GM12878 (cell line): ENCODE measurements at regions not wholly inside any gene's neighbourhood (a gene's known extent, or its start where the extent isn't known, plus 50 kb on each side); places are given as distances from the start of the nearest gene placed in this dataset.

Experiments used
- ATAC-seq: fragments of 200-7000 bp; cut with Tn5 transposase; 3 replicates; pipeline ENCODE4 v1.9.1; 2020; ENCODE audit warnings: mild to moderate bottlenecking, moderate library complexity
- BruUV-seq: library from RNA; stranded (reverse); fragments of 400-500 nt; replicated peaks from 2 replicates; lab custom pipeline; 2021; lab: Mats Ljungman, UMichigan
- CTCF ChIA-PET: fragments of 300-600 bp; sonication (Branson Sonifier 250); formaldehyde crosslinking; extraction: SDS; loops from one replicate; lab custom pipeline; 2021; ENCODE audit warnings: inconsistent platforms; lab: Yijun Ruan, JAX
- POLR2A ChIA-PET: fragments of 350-600 bp; formaldehyde crosslinking; extraction: SDS; loops from one replicate; lab custom pipeline; 2021; ENCODE audit warnings: inconsistent platforms; lab: Charles Lee
- RAD21 ChIA-PET: fragments of 300-600 bp; sonication (Branson Sonifier 250); formaldehyde crosslinking; loops from one replicate; lab custom pipeline; 2023; ENCODE audit warnings: antibody characterized with exemption; ENCODE audit not compliant: unreplicated experiment; lab: Charles Lee
- SMC1A ChIA-PET: fragments of 300-600 bp; sonication (Branson Sonifier 250); formaldehyde crosslinking; loops from one replicate; lab custom pipeline; 2023; ENCODE audit not compliant: unreplicated experiment, uncharacterized antibody; lab: Charles Lee
- DNase-seq: peaks from one replicate; pipeline ENCODE4 v3.0.0-alpha.2; 2011; ENCODE audit warnings: low read depth, low spot score
- FAIRE-seq: peaks from 3 replicates; lab custom pipeline; 2011; peaks lifted over from hg19 to GRCh38; lab: Jason Lieb, UNC
- H2AFZ ChIP-seq: 2 replicates; pipeline ENCODE4 v1.6.0; 2011; ENCODE audit warnings: low read depth, low read length, control low read depth; ENCODE audit not compliant: control insufficient read depth
- H3K27ac ChIP-seq: 2 replicates; pipeline ENCODE4 v1.5.1; 2011; ENCODE audit warnings: control low read depth; ENCODE audit not compliant: control insufficient read depth, insufficient read depth
- H3K27me3 ChIP-seq, 2 experiments: replicated peaks in 1 of 2; 2 replicates each; pipeline versions ENCODE4 v1.6.0 to v1.6.1; 2011; ENCODE audit warnings: low read length in 1 of 2; ENCODE audit not compliant: control insufficient read depth in 2 of 2, insufficient read depth in 2 of 2
- H3K36me3 ChIP-seq, 2 experiments: 2 replicates each; pipeline ENCODE4 v1.5.1; 2011; ENCODE audit warnings: low read length in 1 of 2; ENCODE audit not compliant: control insufficient read depth in 2 of 2, insufficient read depth in 2 of 2
- H3K4me1 ChIP-seq: 2 replicates; pipeline ENCODE4 v1.6.1; 2011; ENCODE audit warnings: mild to moderate bottlenecking, low read length, moderate library complexity, mixed read lengths; ENCODE audit not compliant: control insufficient read depth, insufficient read depth
- H3K4me2 ChIP-seq: 2 replicates; pipeline ENCODE4 v1.6.0; 2011; ENCODE audit warnings: control low read depth; ENCODE audit not compliant: control insufficient read depth, insufficient read depth
- H3K4me3 ChIP-seq: fragments of 200-600 bp; sonication (generic); 2 replicates; pipeline ENCODE4 v1.5.1; 2016
- H3K79me2 ChIP-seq: 2 replicates; pipeline ENCODE4 v1.6.0; 2011; ENCODE audit warnings: low read length; ENCODE audit not compliant: control insufficient read depth, insufficient read depth
- H3K9ac ChIP-seq: 2 replicates; pipeline ENCODE4 v1.8.0; 2011; ENCODE audit warnings: low read length, control low read depth, mixed read lengths; ENCODE audit not compliant: control insufficient read depth, insufficient read depth
- H3K9me3 ChIP-seq: replicated peaks from 3 replicates; pipeline ENCODE4 v1.5.1; 2011; ENCODE audit warnings: mild to moderate bottlenecking, low read length; ENCODE audit not compliant: control insufficient read depth, insufficient read depth
- H4K20me1 ChIP-seq: 2 replicates; pipeline ENCODE4 v1.6.0; 2011; ENCODE audit not compliant: control insufficient read depth, insufficient read depth
- CEBPZ ChIP-seq: fragments of 150-350 bp; IDR thresholded peaks from 2 replicates; pipeline ENCODE4 v1.6.1; 2016; ENCODE audit warnings: low read depth, low read length
- CHD4 ChIP-seq: fragments of 200-600 bp; sonication (generic); IDR thresholded peaks from 2 replicates; pipeline ENCODE4 v1.6.1; 2016; ENCODE audit warnings: mild to moderate bottlenecking
- CREM ChIP-seq: IDR thresholded peaks from 2 replicates; pipeline ENCODE4 v1.6.1; 2014; ENCODE audit warnings: antibody characterized with exemption, low read depth
- E4F1 ChIP-seq: fragments of 450-650 bp; IDR thresholded peaks from 2 replicates; pipeline ENCODE4 v1.6.1; 2018; ENCODE audit warnings: borderline replicate concordance, mild to moderate bottlenecking; ENCODE audit not compliant: partially characterized antibody
- ESRRA ChIP-seq: IDR thresholded peaks from 2 replicates; pipeline ENCODE4 v1.6.1; 2012; ENCODE audit warnings: mild to moderate bottlenecking, low read length, improper control_type of control experiment
- GATAD2B ChIP-seq: fragments of 450-650 bp; conservative IDR thresholded peaks from 2 replicates; pipeline ENCODE4 v1.6.1; 2017; ENCODE audit warnings: low read depth, mild to moderate bottlenecking, moderate library complexity
- HDAC6 ChIP-seq: fragments of 200-600 bp; sonication (generic); IDR thresholded peaks from one replicate; pipeline ENCODE4 v1.8.0; 2017; ENCODE audit warnings: antibody characterized with exemption; ENCODE audit not compliant: unreplicated experiment
- RUNX3 ChIP-seq: IDR thresholded peaks from 2 replicates; pipeline ENCODE4 v1.6.1; 2012; ENCODE audit warnings: low read length, inconsistent platforms
- SMC3 ChIP-seq: IDR thresholded peaks from 2 replicates; pipeline ENCODE4 v1.6.1; 2011; ENCODE audit warnings: low read length, improper control_type of control experiment, borderline replicate concordance
- ZNF274 ChIP-seq: IDR thresholded peaks from one replicate; pipeline ENCODE4 v1.8.0; 2011; ENCODE audit not compliant: insufficient read length, insufficient read depth
- ZNF592 ChIP-seq: fragments of 450-650 bp; IDR thresholded peaks from 2 replicates; pipeline ENCODE4 v1.6.1; 2017; ENCODE audit warnings: mild to moderate bottlenecking, moderate library complexity
- WGBS: methylation state at CpG from one replicate; pipeline ENCODE4 v1.1.6; 2016; ENCODE audit warnings: low lambda C conversion rate; ENCODE audit not compliant: insufficient replicate concordance, insufficient coverage; ENCODE audit errors: missing lambda C conversion rate; 5-methylcytosine and 5-hydroxymethylcytosine counted together
- in situ Hi-C: fragments of 300-500 bp; cut with MboI; formaldehyde crosslinking; loops from 9 replicates; pipeline ENCODE4 v1.14.3; 2018; ENCODE audit warnings: mixed read lengths
- intact Hi-C: fragments of 100-400 bp; cut with micrococcal nuclease; formaldehyde crosslinking; loops from one replicate; pipeline ENCODE4 v1.14.2; 2022; ENCODE audit not compliant: unreplicated experiment

- TF ChIP-seq E4F1 (no peak), ZNF592 (no peak)
Measured at GRCh38 chr1:232428786-232429530, 201.0 kb downstream of the SIPA1L2 start (continued).

GRCh38 chr1:232428036-232428645 lies 201.8 kb downstream of the SIPA1L2 start:
- Histone ChIP-seq H4K20me1 (no peaks in the 10 kb centered on the region), H2AFZ (no peak overlapping the region), H3K4me1 (no peaks in the 10 kb centered on the region), H3K4me2 (no peak overlapping the region), H3K27ac (no peak overlapping the region), H3K9ac (no peak overlapping the region), H3K27me3 (no peaks in the 10 kb centered on the region), H3K79me2 (no peaks in the 10 kb centered on the region), H3K9me3 (no peaks in the 10 kb centered on the region), H3K4me3 (no peak overlapping the region), H3K36me3 (no peaks in the 10 kb centered on the region)
- intact Hi-C loops, result no loop called here
- BruUV-seq, result no TSS peak
- ChIA-PET CTCF (interaction anchor here (0.7 kb wide), 1 partner anchor 1868 kb away, joined by 4 read pairs; no protein-coding TSS in a partner anchor), SMC1A (interaction anchor here (1.5 kb wide), 1 partner anchor 20 kb away, joined by 4 read pairs; no protein-coding TSS in a partner anchor), POLR2A (no interaction called here), RAD21 (no interaction called here)
- 23% methylated on average over 2 of the region's 3 CpGs for WGBS
- no peak for DNase-seq
- in situ Hi-C loops, result no loop called here
- no peak for FAIRE-seq
- ATAC-seq, result no peak
- TF ChIP-seq CEBPZ (no peak), RUNX3 (no peak), ZNF274 (no peak), SMC3 (no peak), ESRRA (no peak), CREM (no peak), CHD4 (no peak), GATAD2B (no peak), HDAC6 (no peak)
